CD4-positive, alpha-beta T cell treated with Interleukin-15 for 1 hour (primary cell): ENCODE measurements at regions not wholly inside any gene's neighbourhood (a gene's known extent, or its start where the extent isn't known, plus 50 kb on each side); places are given as distances from the start of the nearest gene placed in this dataset.

Experiments
- DNase-seq: peaks from one replicate; pipeline ENCODE4 v3.0.0-alpha.2; 2020

DNA sequence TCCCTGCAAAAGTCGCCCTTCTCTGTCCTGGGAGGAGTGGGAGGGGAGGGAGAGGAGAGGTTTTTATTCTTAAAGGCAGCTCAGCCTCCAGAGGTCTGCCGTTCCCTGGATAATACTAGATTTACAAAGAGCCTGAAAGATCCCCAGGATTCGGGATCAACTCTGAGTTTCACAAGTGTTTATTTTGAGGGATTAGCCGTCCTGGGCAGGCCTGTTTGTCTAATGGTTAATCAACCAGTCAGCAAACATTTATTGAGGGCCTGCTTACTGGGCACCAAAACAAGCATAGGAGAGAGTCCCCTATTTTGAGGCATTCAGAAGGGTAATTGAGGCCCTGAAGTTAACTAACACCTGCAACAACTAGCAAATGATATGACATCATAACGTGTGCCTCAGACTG, 152.6 kb upstream of the SLC1A4 start:
- no peak for DNase-seq

GRCh38 chr2:64837116-64837731, 152.0 kb upstream of the SLC1A4 start:
- DNase-seq, result no peak

DNA sequence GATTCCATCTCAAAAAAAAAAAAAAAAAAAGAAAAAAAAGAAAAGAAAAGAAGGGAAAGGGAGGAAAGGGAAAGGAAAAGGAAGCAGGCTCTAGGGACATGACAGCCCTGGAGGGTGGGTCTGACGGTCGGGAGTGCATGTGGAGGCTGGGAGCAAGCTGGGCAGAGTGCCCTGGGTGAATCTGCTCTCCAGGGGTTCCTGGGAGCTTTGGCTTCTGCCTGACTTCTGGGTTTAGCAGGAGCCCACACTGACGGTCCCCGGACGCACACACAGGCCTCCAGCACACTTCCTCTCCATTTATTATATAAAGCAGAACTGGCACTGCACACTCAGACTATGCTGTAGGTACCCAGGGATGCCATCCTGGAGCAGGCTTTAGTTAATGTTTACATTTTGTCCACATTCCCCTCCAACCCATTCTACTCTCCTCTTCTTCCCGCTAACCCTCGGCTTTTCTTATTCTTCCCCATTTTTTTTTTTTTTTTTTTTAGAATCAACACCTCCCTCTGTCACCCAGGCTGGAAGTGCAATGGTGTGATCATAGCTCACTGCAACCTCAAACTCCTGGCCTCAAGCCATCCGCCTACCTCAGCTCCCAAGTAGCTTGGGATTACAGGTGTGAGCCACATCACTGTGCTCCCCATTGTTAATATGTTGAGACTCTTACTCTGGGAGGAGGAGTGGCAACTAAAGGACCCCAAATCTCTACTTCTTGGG, 151.1 kb upstream of the SLC1A4 start:
- DNase-seq, result peak; percentile 49

DNA sequence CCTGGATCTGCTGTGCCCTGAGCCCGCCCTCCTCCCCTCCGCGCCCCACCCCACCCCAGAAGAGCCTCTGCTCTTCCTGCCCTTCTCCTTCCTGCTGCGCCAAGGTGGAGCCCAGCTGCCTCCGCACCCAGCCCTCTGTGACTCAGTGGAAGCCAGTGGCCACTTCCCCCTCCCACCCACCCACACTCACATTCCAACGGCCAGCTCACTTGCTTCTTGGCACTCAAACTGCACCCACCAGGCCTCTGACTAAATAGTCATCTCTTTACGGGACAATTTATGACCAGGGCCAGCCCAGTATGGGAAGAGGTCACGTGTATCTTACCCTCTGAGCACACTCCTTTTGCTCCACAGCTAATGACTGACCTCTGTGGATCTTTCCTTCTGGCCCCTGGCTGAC, 150.4 kb upstream of the SLC1A4 start:
- DNase-seq, result peak; percentile 47

GRCh38 chr2:64839844-64840243, 149.4 kb upstream of the SLC1A4 start:
- peak; percentile 67 for DNase-seq

DNA sequence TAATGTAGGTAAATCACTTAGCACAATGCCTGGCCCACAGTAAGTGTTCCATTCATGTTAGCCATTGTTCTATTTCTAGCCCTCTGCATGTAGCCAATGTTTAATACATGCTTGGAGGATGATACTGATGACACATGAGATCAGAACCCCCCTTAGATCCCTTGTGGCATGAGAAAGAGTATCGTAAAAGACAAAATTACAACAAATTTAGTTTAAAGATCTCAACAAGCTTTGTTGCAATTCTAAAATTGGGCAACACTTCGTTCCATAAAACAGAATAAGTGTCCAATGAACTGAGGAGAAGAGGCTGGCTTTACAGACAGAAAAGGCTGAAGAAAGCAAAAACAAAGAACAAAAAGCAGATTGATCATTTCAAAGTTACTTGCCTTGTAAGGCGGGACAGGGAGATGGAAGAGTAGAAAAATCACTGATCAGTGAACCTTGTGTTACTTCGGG, 148.7 kb upstream of the SLC1A4 start:
- no peak for DNase-seq

DNA sequence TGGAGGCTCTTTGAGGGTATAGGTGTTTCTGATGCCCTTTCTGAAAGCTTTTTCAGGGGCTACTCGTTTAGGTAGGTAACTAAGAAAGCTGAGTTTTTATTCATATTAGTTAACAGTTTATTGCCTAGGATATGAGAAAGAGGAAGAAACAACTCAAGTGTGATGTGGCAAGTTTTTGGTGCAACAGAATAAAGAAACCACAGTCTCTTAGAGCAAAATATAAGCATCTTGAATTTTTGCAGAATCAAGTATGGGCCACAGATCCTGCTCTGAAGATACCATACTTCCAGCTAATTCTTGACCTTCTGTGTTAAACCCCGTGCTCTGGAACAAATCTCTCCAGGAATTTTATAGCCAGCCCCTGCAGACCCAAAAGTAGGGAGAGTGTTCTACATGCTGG, 147.7 kb upstream of the SLC1A4 start:
- no peak for DNase-seq

- no peak for DNase-seq
Observed at GRCh38 chr2:64842030-64842429, 147.2 kb upstream of the SLC1A4 start.

- DNase-seq, result no peak
Observed at GRCh38 chr2:64844087-64844486, 145.1 kb upstream of the SLC1A4 start.

GRCh38 chr2:64845273-64845905, 143.8 kb upstream of the SLC1A4 start:
- no peak for DNase-seq

GRCh38 chr2:64846177-64846576, 143.0 kb upstream of the SLC1A4 start:
- no peak for DNase-seq

DNA sequence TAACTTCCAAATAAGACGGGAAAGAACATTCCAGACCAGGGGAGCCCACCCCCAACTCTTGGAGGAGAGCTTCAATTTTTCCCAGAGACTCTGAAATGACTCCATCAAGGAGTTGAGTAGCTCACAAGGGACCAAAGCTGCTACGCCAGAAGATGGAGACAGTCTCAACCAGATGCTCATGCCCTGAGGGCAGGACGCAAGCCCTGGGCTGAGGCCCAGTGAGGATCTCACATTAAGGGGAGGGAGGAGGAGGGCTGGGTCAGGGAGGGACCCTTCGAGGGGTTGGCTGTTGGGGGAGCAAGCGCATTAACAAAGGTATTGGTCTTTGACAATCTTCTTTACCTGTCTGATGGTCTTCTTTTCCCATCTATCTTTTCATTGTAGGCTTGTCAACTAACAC, 141.3 kb upstream of the SLC1A4 start:
- no peak for DNase-seq

DNA sequence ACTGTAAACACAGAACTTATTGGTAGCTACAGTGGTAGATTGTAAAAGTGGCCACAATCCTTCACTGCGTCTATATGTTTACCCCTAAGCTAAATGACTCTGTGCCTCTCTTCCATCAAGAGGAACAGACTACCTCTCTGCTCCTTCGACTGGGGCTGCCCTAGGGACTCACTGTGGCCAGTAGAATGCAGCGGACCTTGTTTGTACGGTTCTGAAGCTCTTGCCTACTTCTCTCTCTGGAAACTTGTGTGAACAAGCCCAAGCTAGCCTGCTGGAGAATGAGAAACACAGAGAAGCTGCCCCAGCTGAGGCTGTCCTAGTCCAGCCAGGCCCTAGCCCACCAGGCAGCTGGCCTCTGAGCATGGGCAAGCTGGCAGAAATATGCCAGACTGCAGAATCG, 140.8 kb upstream of the SLC1A4 start:
- DNase-seq, result no peak

GRCh38 chr2:64848945-64849344, 140.3 kb upstream of the SLC1A4 start:
- no peak for DNase-seq

GRCh38 chr2:64850642-64851041, 138.6 kb upstream of the SLC1A4 start:
- no peak for DNase-seq

GRCh38 chr2:64852771-64853241, 136.4 kb upstream of the SLC1A4 start:
- DNase-seq, result peak; percentile 59

DNA sequence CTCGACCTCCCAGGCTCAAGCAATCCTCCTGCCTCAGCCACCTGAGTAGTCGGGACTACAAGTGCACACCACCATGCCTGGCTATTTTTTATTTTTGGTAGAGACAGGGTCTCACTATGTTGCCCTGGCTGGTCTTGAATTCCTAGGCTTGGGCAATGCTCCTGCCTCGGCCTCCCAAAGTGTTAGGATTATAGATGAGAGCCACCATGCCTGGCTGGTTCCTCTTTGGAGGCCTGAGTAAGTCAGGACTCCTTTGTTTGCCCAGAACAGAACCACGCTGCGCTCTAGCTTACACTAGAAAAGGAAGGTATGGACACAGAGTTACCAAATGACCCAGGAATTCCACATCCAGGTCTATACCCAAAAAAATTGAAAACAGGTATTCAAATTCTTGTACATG, 135.9 kb upstream of the SLC1A4 start:
- no peak for DNase-seq

DNA sequence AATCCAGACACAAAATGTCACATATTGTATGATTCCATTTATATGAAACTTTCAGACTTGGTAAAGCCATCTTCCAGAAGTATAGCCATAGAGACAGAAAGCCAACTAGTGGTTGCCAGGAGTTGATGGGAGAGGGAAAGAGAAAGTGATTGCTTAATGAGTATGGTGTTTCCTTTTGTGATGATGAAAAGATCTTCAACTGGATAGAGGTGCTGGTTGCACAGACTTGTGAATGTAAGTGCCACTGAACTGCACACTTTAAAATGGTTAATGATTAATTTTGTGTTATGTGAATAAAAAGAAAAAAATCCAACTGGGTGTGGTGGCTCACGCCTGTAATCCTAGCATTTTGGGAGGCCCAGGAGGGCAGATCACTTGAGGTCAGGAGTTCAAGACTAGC, 135.3 kb upstream of the SLC1A4 start:
- no peak for DNase-seq

GRCh38 chr2:64854773-64855237, 134.4 kb upstream of the SLC1A4 start:
- peak; percentile 64 for DNase-seq

GRCh38 chr2:64857581-64858471, 131.4 kb upstream of the SLC1A4 start:
- no peak for DNase-seq

DNA sequence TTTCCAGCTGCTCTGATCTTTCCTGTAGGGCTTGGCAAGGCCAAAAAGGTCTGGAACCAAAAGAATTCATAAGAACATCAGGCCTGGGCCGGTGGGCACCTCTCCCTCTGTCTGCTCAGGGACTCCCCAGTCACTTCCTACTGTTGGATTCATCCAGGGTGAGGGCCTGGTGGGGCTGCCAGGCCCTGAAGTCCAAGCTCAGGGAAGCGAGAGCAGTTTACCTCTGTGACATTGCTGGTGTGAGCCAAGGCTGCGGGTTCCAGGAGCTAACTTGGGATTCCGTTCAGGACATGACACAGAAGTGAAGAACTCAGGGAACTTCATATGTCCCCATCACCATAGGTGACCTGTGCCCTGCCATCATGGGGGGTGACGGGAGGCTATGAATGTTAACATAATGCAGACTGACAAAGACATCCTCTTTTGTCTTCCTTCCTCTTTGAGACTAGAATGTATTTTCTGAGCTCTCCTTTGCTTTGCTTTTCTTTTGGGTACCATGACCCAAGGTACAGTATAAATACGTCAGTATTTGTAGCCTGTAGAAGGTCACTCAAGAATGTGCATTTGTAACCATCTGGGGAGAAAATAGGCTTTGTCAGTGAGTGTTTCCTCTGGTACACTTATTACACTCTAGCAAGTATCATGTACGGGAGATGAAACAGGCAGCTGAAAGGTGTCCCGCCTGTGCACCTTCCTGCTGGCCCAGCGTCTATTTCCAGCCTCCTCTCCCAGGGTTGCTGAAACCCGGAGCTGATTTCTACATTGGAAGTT, 130.5 kb upstream of the SLC1A4 start:
- DNase-seq, result no peak
